HEK293 (cell line): ENCODE measurements at regions not wholly inside any gene's neighbourhood (a gene's known extent, or its start where the extent isn't known, plus 50 kb on each side); places are given as distances from the start of the nearest gene placed in this dataset.

ENCODE experiments used
- CTCF ChIA-PET: fragments of 350-600 bp; formaldehyde crosslinking; extraction: SDS; loops from one replicate; lab custom pipeline; 2021; ENCODE audit warnings: antibody characterized with exemption; lab: Yijun Ruan, JAX
- POLR2A ChIA-PET: fragments of 300-600 bp; formaldehyde crosslinking; extraction: SDS; loops from one replicate; lab custom pipeline; 2020; ENCODE audit warnings: antibody characterized with exemption, inconsistent platforms; lab: Yijun Ruan, JAX
- H3K27ac ChIP-seq: fragments of 200-500 bp; sonication (Bioruptor generic); 2 replicates; pipeline ENCODE4 v1.5.1; 2014; ENCODE audit warnings: low read depth, low read length, control low read depth, inconsistent platforms; ENCODE audit errors: extremely low read depth
- H3K36me3 ChIP-seq, 2 experiments: fragments of 200-500 bp in 1 of 2; sonication (Bioruptor generic) in 1 of 2; 1 replicate in 1 of 2; 2 replicates in 1 of 2; pipeline ENCODE4 v1.5.1; 2014 to 2017; ENCODE audit warnings: inconsistent platforms in 2 of 2, low read length in 2 of 2; ENCODE audit not compliant: control insufficient read depth in 2 of 2, insufficient read depth in 1 of 2
- H3K4me1 ChIP-seq: fragments of 200-500 bp; sonication (Bioruptor generic); 2 replicates; pipeline ENCODE4 v1.5.1; 2014; ENCODE audit warnings: mild to moderate bottlenecking, low read length, inconsistent platforms; ENCODE audit not compliant: control insufficient read depth, insufficient read depth
- H3K4me3 ChIP-seq: 2 replicates; pipeline ENCODE4 v1.5.1; 2011; ENCODE audit warnings: low read depth, mild to moderate bottlenecking, control low read depth, low read length, moderate library complexity
- H3K9me3 ChIP-seq: fragments of 200-500 bp; sonication (Bioruptor generic); 2 replicates; pipeline ENCODE4 v1.5.1; 2014; ENCODE audit warnings: low read depth, low read length, inconsistent platforms; ENCODE audit not compliant: control insufficient read depth, insufficient read depth
- GLIS1 ChIP-seq: fragments of 450-650 bp; formaldehyde crosslinking; IDR thresholded peaks from 2 replicates; pipeline ENCODE4 v1.5.1; 2016; ENCODE audit warnings: missing biosample characterization, missing genetic modification characterization
- MZF1 ChIP-seq: fragments of 450-650 bp; formaldehyde crosslinking; IDR thresholded peaks from 2 replicates; pipeline ENCODE4 v1.5.1; 2017; ENCODE audit warnings: missing biosample characterization, missing genetic modification characterization, borderline replicate concordance
- YY1 ChIP-seq: fragments of 450-650 bp; formaldehyde crosslinking; IDR thresholded peaks from 2 replicates; pipeline ENCODE4 v1.5.1; 2018; ENCODE audit warnings: missing biosample characterization, missing genetic modification characterization
- ZBTB1 ChIP-seq: fragments of 450-650 bp; formaldehyde crosslinking; IDR thresholded peaks from 2 replicates; pipeline ENCODE4 v1.5.1; 2016; ENCODE audit warnings: missing biosample characterization, missing genetic modification characterization
- ZBTB48 ChIP-seq: fragments of 450-650 bp; formaldehyde crosslinking; IDR thresholded peaks from 2 replicates; pipeline ENCODE4 v1.5.1; 2016; ENCODE audit warnings: missing biosample characterization, missing genetic modification characterization
- ZBTB49 ChIP-seq: fragments of 450-650 bp; formaldehyde crosslinking; IDR thresholded peaks from 2 replicates; pipeline ENCODE4 v1.5.1; 2016; ENCODE audit warnings: missing biosample characterization, missing genetic modification characterization, low read depth
- ZBTB7A ChIP-seq: fragments of 450-650 bp; formaldehyde crosslinking; IDR thresholded peaks from 2 replicates; pipeline ENCODE4 v1.5.1; 2016; ENCODE audit warnings: low read depth, missing biosample characterization, missing genetic modification characterization
- ZNF121 ChIP-seq: fragments of 450-650 bp; formaldehyde crosslinking; IDR thresholded peaks from 2 replicates; pipeline ENCODE4 v1.5.1; 2016; ENCODE audit warnings: missing biosample characterization, missing genetic modification characterization
- ZNF2 ChIP-seq: fragments of 450-650 bp; formaldehyde crosslinking; IDR thresholded peaks from 2 replicates; pipeline ENCODE4 v1.5.1; 2016; ENCODE audit warnings: missing biosample characterization, missing genetic modification characterization
- ZNF202 ChIP-seq: fragments of 450-650 bp; formaldehyde crosslinking; IDR thresholded peaks from 2 replicates; pipeline ENCODE4 v1.5.1; 2016; ENCODE audit warnings: missing biosample characterization, missing genetic modification characterization, borderline replicate concordance
- ZNF23 ChIP-seq: fragments of 450-650 bp; formaldehyde crosslinking; IDR thresholded peaks from 2 replicates; pipeline ENCODE4 v1.5.1; 2016; ENCODE audit warnings: missing biosample characterization, missing genetic modification characterization, borderline replicate concordance
- ZNF239 ChIP-seq: fragments of 450-650 bp; formaldehyde crosslinking; IDR thresholded peaks from 2 replicates; pipeline ENCODE4 v1.5.1; 2016; ENCODE audit warnings: missing biosample characterization, missing genetic modification characterization
- ZNF350 ChIP-seq: fragments of 450-650 bp; formaldehyde crosslinking; IDR thresholded peaks from 2 replicates; pipeline ENCODE4 v1.5.0; 2017; ENCODE audit warnings: missing biosample characterization, mild to moderate bottlenecking, missing genetic modification characterization
- ZNF354C ChIP-seq: fragments of 450-650 bp; formaldehyde crosslinking; IDR thresholded peaks from 2 replicates; pipeline ENCODE4 v1.5.1; 2016; ENCODE audit warnings: missing biosample characterization, missing genetic modification characterization, low read depth, borderline replicate concordance
- ZNF391 ChIP-seq: fragments of 450-650 bp; formaldehyde crosslinking; IDR thresholded peaks from 2 replicates; pipeline ENCODE4 v1.5.1; 2016; ENCODE audit warnings: low read depth, missing biosample characterization, missing genetic modification characterization, borderline replicate concordance
- ZNF416 ChIP-seq: fragments of 450-650 bp; formaldehyde crosslinking; IDR thresholded peaks from 2 replicates; pipeline ENCODE4 v1.5.1; 2016; ENCODE audit warnings: missing biosample characterization, missing genetic modification characterization
- ZNF510 ChIP-seq: fragments of 450-650 bp; formaldehyde crosslinking; IDR thresholded peaks from 2 replicates; pipeline ENCODE4 v1.5.1; 2018; ENCODE audit warnings: mild to moderate bottlenecking, missing genetic modification characterization, missing biosample characterization; ENCODE audit not compliant: insufficient replicate concordance
- ZNF514 ChIP-seq: fragments of 450-650 bp; formaldehyde crosslinking; IDR thresholded peaks from 2 replicates; pipeline ENCODE4 v1.5.1; 2016; ENCODE audit warnings: missing biosample characterization, missing genetic modification characterization
- ZNF529 ChIP-seq: fragments of 450-650 bp; formaldehyde crosslinking; IDR thresholded peaks from 2 replicates; pipeline ENCODE4 v1.5.1; 2017; ENCODE audit warnings: missing genetic modification characterization, missing biosample characterization; ENCODE audit not compliant: insufficient replicate concordance
- ZNF544 ChIP-seq: fragments of 450-650 bp; formaldehyde crosslinking; IDR thresholded peaks from 2 replicates; pipeline ENCODE4 v1.5.0; 2017; ENCODE audit warnings: missing biosample characterization, missing genetic modification characterization
- ZNF555 ChIP-seq: fragments of 450-650 bp; formaldehyde crosslinking; conservative IDR thresholded peaks from 2 replicates; pipeline ENCODE4 v1.5.1; 2017; ENCODE audit warnings: missing biosample characterization, mild to moderate bottlenecking, missing genetic modification characterization, inconsistent platforms
- ZNF561 ChIP-seq: fragments of 450-650 bp; IDR thresholded peaks from 2 replicates; pipeline ENCODE4 v1.5.1; 2018; ENCODE audit warnings: missing biosample characterization, missing genetic modification characterization, borderline replicate concordance
- ZNF585B ChIP-seq: fragments of 450-650 bp; formaldehyde crosslinking; IDR thresholded peaks from 2 replicates; pipeline ENCODE4 v1.5.1; 2016; ENCODE audit warnings: missing biosample characterization, missing genetic modification characterization
- ZNF629 ChIP-seq: fragments of 450-650 bp; formaldehyde crosslinking; IDR thresholded peaks from 2 replicates; pipeline ENCODE4 v1.5.1; 2017; ENCODE audit warnings: missing biosample characterization, missing genetic modification characterization
- ZNF664 ChIP-seq: fragments of 450-650 bp; formaldehyde crosslinking; IDR thresholded peaks from 2 replicates; pipeline ENCODE4 v1.5.1; 2016; ENCODE audit warnings: missing biosample characterization, missing genetic modification characterization
- ZNF707 ChIP-seq: fragments of 450-650 bp; formaldehyde crosslinking; IDR thresholded peaks from 2 replicates; pipeline ENCODE4 v1.5.1; 2016; ENCODE audit warnings: missing biosample characterization, missing genetic modification characterization
- ZSCAN5A ChIP-seq: fragments of 450-650 bp; formaldehyde crosslinking; IDR thresholded peaks from 2 replicates; pipeline ENCODE4 v1.5.1; 2016; ENCODE audit warnings: missing biosample characterization, missing genetic modification characterization

- no peak for TF ChIP-seq ZSCAN5A (tag by site-specific recombination)
- TF ChIP-seq ZNF391 (tag by site-specific recombination) = no peak
- no peak for TF ChIP-seq ZNF529 (tag by site-specific recombination)
- no peak for TF ChIP-seq ZNF2 (tag by site-specific recombination)
- no peak for TF ChIP-seq ZBTB48 (tag by site-specific recombination)
- no peak for TF ChIP-seq ZNF350 (tag by site-specific recombination)
- TF ChIP-seq ZNF555 (tag by site-specific recombination) = no peak
- H3K4me3 ChIP-seq = no peak overlapping the region
- no peaks in the 10 kb centered on the region for H3K36me3 ChIP-seq
- no peaks in the 10 kb centered on the region for H3K9me3 ChIP-seq
- no peak overlapping the region for H3K27ac ChIP-seq
- POLR2A ChIA-PET = no interaction called here
- no peaks in the 10 kb centered on the region for H3K4me1 ChIP-seq
- CTCF ChIA-PET = no interaction called here
These were observed 333.4 kb downstream of the YTHDC2 start for GRCh38 chr5:113846941-113847340.

GRCh38 chr5:113864437-113864836 lies 350.9 kb downstream of the YTHDC2 start:
- ChIA-PET POLR2A (no interaction called here), CTCF (interaction anchor here (1.1 kb wide), 1 partner anchor 584 kb away, joined by 4 read pairs; no protein-coding TSS in a partner anchor)

GRCh38 chr5:113866763-113867162 lies 353.3 kb downstream of the YTHDC2 start:
- ChIA-PET POLR2A (no interaction called here), CTCF (no interaction called here)
- Histone ChIP-seq H3K4me1 (no peaks in the 10 kb centered on the region), H3K4me3 (no peak overlapping the region), H3K27ac (no peak overlapping the region), H3K9me3 (no peaks in the 10 kb centered on the region), H3K36me3 (no peaks in the 10 kb centered on the region)
- TF ChIP-seq ZNF416 (tag by site-specific recombination) (no peak), ZNF514 (no peak), ZNF354C (tag by site-specific recombination) (no peak), ZBTB7A (tag by site-specific recombination) (no peak), MZF1 (tag by site-specific recombination) (no peak), ZBTB1 (tag by site-specific recombination) (no peak), ZNF629 (no peak), ZBTB49 (tag by site-specific recombination) (no peak), ZNF664 (tag by site-specific recombination) (no peak), ZNF585B (tag by site-specific recombination) (no peak), ZNF561 (tag by site-specific recombination) (no peak), ZNF202 (no peak), GLIS1 (tag by site-specific recombination) (no peak), ZNF510 (no peak), ZNF23 (tag by site-specific recombination) (no peak), ZNF544 (no peak)

More at GRCh38 chr5:113864437-113864836, 350.9 kb downstream of the YTHDC2 start:
- H3K36me3 ChIP-seq = no peaks in the 10 kb centered on the region
- no peak overlapping the region for H3K27ac ChIP-seq
- TF ChIP-seq YY1 (tag by site-specific recombination) = no peak
- TF ChIP-seq ZNF121 = no peak
- TF ChIP-seq ZNF239 = no peak
- no peak for TF ChIP-seq ZNF707 (tag by site-specific recombination)
- no peaks in the 10 kb centered on the region for H3K4me1 ChIP-seq
- H3K9me3 ChIP-seq = no peaks in the 10 kb centered on the region
- H3K4me3 ChIP-seq = no peak overlapping the region
